H1 (cell line): ENCODE measurements at regions not wholly inside any gene's neighbourhood (a gene's known extent, or its start where the extent isn't known, plus 50 kb on each side); places are given as distances from the start of the nearest gene placed in this dataset.

Experiments used
- BCL11A ChIP-seq, 2 experiments: IDR thresholded peaks; one replicate each; pipeline ENCODE4 v1.6.1; 2011; ENCODE audit warnings: low read depth in 2 of 2, low read length in 2 of 2, mild to moderate bottlenecking in 2 of 2
- JUN ChIP-seq: IDR thresholded peaks from 2 replicates; pipeline ENCODE4 v1.6.1; 2011; ENCODE audit warnings: low read depth, mild to moderate bottlenecking, improper control_type of control experiment, low read length
- TF ChIP-seq, protein P1 (sequence below): fragments of 300-600 bp; sonication (generic); IDR thresholded peaks from 2 replicates; pipeline ENCODE4 v1.7.1; 2012; ENCODE audit warnings: low read length, moderate library complexity, mild to moderate bottlenecking, inconsistent platforms; ENCODE audit not compliant: insufficient replicate concordance
- TF ChIP-seq, protein P2 (sequence below): IDR thresholded peaks from 2 replicates; pipeline ENCODE4 v1.6.1; 2011; ENCODE audit warnings: low read depth, mild to moderate bottlenecking, low read length; ENCODE audit not compliant: insufficient read depth

DNA sequence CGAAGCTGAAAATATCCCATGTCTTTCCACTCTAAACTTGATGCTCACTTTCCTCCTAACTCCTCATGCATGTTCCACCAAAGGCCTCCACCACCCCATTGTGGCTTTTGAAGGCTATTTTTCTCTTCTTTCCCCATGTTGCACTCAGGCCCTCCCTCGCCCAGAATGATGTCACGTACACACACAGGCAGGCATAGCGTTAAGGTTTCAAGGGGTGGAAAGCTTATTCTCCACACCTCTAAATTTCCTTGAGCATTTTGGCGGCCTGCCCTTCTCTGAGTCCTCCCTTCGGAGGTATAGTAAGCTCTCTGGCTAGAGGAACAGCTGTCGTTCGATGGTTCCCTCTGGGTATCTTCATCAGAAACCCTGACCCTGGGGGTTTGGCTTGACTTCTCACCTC lies 673.5 kb downstream of the ACTL7B start (continued):
- TF ChIP-seq, protein P1, sequence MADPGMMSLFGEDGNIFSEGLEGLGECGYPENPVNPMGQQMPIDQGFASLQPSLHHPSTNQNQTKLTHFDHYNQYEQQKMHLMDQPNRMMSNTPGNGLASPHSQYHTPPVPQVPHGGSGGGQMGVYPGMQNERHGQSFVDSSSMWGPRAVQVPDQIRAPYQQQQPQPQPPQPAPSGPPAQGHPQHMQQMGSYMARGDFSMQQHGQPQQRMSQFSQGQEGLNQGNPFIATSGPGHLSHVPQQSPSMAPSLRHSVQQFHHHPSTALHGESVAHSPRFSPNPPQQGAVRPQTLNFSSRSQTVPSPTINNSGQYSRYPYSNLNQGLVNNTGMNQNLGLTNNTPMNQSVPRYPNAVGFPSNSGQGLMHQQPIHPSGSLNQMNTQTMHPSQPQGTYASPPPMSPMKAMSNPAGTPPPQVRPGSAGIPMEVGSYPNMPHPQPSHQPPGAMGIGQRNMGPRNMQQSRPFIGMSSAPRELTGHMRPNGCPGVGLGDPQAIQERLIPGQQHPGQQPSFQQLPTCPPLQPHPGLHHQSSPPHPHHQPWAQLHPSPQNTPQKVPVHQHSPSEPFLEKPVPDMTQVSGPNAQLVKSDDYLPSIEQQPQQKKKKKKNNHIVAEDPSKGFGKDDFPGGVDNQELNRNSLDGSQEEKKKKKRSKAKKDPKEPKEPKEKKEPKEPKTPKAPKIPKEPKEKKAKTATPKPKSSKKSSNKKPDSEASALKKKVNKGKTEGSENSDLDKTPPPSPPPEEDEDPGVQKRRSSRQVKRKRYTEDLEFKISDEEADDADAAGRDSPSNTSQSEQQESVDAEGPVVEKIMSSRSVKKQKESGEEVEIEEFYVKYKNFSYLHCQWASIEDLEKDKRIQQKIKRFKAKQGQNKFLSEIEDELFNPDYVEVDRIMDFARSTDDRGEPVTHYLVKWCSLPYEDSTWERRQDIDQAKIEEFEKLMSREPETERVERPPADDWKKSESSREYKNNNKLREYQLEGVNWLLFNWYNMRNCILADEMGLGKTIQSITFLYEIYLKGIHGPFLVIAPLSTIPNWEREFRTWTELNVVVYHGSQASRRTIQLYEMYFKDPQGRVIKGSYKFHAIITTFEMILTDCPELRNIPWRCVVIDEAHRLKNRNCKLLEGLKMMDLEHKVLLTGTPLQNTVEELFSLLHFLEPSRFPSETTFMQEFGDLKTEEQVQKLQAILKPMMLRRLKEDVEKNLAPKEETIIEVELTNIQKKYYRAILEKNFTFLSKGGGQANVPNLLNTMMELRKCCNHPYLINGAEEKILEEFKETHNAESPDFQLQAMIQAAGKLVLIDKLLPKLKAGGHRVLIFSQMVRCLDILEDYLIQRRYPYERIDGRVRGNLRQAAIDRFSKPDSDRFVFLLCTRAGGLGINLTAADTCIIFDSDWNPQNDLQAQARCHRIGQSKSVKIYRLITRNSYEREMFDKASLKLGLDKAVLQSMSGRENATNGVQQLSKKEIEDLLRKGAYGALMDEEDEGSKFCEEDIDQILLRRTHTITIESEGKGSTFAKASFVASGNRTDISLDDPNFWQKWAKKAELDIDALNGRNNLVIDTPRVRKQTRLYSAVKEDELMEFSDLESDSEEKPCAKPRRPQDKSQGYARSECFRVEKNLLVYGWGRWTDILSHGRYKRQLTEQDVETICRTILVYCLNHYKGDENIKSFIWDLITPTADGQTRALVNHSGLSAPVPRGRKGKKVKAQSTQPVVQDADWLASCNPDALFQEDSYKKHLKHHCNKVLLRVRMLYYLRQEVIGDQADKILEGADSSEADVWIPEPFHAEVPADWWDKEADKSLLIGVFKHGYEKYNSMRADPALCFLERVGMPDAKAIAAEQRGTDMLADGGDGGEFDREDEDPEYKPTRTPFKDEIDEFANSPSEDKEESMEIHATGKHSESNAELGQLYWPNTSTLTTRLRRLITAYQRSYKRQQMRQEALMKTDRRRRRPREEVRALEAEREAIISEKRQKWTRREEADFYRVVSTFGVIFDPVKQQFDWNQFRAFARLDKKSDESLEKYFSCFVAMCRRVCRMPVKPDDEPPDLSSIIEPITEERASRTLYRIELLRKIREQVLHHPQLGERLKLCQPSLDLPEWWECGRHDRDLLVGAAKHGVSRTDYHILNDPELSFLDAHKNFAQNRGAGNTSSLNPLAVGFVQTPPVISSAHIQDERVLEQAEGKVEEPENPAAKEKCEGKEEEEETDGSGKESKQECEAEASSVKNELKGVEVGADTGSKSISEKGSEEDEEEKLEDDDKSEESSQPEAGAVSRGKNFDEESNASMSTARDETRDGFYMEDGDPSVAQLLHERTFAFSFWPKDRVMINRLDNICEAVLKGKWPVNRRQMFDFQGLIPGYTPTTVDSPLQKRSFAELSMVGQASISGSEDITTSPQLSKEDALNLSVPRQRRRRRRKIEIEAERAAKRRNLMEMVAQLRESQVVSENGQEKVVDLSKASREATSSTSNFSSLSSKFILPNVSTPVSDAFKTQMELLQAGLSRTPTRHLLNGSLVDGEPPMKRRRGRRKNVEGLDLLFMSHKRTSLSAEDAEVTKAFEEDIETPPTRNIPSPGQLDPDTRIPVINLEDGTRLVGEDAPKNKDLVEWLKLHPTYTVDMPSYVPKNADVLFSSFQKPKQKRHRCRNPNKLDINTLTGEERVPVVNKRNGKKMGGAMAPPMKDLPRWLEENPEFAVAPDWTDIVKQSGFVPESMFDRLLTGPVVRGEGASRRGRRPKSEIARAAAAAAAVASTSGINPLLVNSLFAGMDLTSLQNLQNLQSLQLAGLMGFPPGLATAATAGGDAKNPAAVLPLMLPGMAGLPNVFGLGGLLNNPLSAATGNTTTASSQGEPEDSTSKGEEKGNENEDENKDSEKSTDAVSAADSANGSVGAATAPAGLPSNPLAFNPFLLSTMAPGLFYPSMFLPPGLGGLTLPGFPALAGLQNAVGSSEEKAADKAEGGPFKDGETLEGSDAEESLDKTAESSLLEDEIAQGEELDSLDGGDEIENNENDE, result no peak
- TF ChIP-seq JUN (no peak), BCL11A (IDR thresholded peaks at IDR 0.05; ENCODE audit: low read depth in 2 of 2, low read length in 2 of 2) (no peak)
- TF ChIP-seq, protein P2, sequence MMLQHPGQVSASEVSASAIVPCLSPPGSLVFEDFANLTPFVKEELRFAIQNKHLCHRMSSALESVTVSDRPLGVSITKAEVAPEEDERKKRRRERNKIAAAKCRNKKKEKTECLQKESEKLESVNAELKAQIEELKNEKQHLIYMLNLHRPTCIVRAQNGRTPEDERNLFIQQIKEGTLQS, result no peak
